Stimulated activated CD8-positive, alpha-beta memory T cell treated with anti-CD3 and anti-CD28 coated beads, Interleukin-7, amount 100 ng/mL, for 4 hours (primary cell): ENCODE measurements at regions not wholly inside any gene's neighbourhood (a gene's known extent, or its start where the extent isn't known, plus 50 kb on each side); places are given as distances from the start of the nearest gene placed in this dataset.
"Not testable (repeated sequence)": the region's sequence is repeated elsewhere in the genome, so short reads cannot be mapped to it uniquely, and the experiment has no call there.

Experiments used
- DNase-seq, 2 donors: peaks; one replicate each; pipeline ENCODE4 v3.0.0-alpha.2; 2020; ENCODE audit warnings: low read depth in 2 of 2

- DNase-seq = no peak
Observed at GRCh38 chrX:115911967-115912366, 258.6 kb upstream of the AGTR2 start.

DNA sequence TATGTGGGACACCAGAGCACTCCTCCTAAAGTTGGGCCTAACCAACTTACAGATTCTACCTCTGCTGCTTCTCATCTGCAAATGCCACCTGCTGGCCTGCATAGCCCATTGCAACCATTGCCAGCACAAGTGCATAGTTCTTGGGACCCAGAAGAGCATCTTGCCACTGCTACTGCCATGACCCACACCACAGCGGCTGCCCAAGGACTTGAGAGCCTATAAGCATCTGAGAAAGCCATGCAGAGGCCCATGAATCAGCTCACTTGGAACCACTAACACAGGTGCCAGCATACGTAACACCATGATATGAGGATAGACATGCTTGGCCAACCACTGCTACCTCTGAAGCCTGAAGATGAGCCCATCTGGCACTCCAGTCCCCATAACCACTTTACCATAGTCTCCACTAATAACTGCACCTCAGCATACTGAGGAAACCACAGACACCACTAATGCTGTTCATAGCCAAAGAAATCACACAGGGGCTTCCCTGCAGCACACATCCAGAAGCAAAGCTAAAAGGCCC is 258.1 kb upstream of the AGTR2 start:
- no peak for DNase-seq

DNA sequence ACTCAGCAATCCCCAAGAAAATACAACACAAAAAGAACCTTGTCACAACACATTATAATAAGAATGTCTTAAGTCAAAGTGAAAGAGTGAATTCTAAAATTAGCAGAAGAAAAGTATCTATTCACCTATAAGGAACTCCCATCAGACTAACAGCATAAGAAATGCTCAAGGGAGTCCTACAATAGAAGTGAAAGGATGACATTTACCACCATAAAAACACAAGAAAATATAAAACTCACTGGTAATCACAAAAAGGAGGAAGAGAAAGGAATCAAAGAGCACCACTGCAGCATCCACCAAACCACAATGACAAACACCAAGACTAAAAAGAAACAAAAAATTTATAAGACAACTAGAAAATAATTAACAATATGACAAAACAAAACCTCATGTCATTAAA is 257.0 kb upstream of the AGTR2 start:
- no peak for DNase-seq

GRCh38 chrX:115915625-115916024 is 254.9 kb upstream of the AGTR2 start:
- DNase-seq = not testable (repeated sequence)

DNA sequence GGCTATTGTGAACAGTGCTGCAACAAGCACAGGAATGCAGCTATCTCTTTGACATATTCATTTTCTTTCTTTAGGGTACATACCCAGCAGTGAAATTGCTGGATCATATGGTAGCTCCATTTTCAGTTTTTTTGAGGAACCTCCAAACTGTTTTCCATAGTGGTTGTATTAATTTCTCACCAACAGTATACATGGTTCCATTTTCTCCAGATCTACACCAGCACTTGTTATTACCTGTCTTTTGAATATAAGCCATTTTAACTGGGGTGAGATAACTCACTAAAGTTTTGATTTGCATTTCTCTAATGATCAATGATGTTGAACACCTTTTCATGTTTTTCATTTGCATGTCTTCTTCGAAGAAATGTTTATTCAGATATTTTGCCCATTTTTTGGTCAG is 241.1 kb upstream of the AGTR2 start:
- DNase-seq = no peak

DNA sequence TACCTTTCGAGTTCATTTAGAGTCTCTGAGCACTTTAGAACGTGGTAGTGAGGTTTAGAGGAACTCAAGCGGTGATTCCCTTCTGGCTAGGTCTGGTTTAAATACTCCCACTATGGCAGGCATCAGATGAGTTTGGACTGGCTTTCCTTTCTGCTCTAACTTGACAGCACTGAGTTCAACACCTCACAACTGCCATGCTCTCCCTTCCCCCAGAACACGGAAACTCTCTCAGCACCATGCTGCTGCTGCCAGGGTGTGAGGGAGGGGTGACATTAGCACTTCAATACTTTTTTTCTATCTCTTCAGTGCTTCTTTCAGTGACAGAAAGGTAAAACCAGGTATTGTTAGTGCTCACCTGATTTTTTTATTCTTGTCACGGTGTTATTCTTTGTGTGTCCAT is 234.5 kb upstream of the AGTR2 start:
- no peak for DNase-seq

- DNase-seq = no peak
Observed at GRCh38 chrX:115939070-115939469, 231.5 kb upstream of the AGTR2 start.

- no peak for DNase-seq
Observed at GRCh38 chrX:115939636-115940160, 230.8 kb upstream of the AGTR2 start.

DNA sequence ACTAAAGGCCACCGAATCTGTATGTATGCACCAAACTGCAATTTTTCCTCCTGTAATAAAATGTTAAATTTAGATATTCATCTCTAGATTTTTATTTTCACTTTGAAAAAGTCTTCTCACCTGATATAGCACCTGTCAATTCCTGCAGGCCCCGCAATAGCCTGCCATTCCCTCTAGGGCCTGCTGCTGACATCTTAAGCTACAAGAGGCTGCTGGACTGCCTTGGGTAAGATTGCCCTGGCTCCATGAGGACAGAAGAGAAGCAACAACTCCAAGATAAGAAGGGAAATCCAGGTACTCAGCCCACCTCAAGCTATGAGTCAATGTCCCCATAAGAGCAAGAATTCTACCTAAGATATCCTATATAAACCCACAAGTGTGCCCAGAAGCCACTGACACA is 230.2 kb upstream of the AGTR2 start:
- DNase-seq = no peak

DNA sequence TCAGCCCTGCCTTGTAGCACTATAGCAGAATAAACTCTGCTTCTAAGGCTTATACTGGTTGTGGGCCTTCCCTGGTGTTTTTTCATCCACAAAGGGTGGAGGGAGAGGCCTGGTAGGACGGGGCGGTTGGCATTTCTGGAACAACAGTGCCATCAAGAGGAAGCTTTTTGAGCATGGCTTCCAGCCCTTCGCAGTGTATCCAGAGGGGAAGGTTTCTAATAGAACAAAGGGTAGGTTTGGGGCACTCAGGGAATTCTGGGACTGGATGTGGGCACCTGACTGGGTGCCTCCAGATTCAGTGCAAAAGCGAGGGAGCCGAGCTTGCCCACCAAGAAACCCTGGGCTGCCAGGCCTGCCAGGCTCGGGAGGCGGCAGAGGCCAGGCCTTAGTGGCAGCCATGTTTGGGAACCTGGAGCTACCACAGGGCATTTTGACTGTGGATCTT is 229.6 kb upstream of the AGTR2 start:
- peak in 1 of 2 donors; percentile 7 for DNase-seq

DNA sequence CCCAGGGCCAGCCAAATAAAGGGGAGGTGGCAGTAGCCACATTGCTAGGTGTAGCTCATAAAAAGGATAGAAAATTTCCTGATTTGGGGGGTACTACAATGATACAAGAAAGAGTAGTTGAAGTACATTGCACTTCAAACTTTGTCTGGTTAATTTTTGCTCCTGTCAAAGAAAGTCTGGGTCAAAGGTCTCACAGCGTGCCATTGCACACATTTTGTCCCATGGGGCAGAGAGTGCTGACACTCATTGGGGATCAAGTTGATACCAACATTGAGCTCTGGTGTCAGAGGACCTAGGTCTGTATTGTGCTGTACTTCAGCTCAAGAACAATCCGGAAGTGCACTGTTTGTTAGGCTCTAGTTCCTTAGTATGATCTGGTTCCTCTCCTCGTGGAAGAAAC is 229.2 kb upstream of the AGTR2 start:
- no peak for DNase-seq

DNA sequence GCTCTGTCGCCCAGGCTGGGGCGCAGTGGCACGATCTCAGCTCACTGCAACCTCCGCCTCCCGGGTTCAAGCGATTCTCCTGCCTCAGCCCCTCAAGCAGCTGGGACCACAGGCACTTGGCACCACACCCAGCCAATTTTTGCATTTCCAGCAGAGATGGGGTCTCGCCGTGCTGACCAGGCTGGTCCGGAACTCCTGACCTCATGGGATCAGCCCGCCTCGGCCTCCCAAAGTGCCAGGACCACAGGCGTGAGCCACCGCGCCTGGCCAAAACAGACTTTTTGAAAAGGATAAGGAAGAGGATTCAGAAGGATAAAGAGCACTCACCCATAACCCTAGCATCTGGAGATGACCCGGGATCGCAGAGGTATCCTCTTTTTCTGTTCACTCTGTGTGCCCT is 224.5 kb upstream of the AGTR2 start:
- DNase-seq = no peak

- no peak for DNase-seq
Observed at GRCh38 chrX:115948018-115948923, 222.3 kb upstream of the AGTR2 start.

- no peak for DNase-seq
Observed at GRCh38 chrX:115949900-115950822, 220.4 kb upstream of the AGTR2 start.

DNA sequence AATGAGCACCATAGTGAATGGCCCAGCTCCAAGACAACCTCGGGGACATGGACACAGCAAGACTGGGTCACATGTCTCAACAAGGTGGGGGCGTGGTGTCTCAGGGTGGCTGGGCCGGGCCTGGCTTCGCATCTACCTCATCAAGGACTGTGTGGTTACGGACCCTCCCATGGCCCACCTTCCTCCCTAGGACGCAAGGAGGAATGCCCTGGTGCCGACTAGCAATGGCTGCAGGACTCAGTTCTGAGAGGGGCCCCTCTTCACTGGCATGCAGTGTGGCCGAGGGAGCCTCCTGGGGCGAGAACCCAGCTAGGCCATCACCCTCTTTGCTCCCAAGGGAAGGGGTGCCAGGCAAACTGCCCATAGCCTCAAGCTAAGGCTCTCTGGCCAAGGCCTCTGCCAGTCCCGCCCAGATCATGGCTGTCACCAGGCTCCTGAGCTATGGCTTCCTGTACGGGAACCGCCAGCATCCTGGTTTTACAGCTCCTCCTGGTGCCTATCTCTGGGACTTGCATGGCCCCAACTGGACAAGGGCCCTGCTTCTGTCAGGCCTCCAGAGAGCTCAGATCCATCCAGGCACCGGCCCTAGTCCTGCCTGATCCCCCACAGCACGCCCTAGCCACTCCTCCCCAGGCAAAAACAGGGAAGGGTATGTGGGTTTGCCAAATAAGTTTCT is 218.0 kb upstream of the AGTR2 start:
- no peak for DNase-seq

GRCh38 chrX:115957862-115958490 is 212.6 kb upstream of the AGTR2 start:
- DNase-seq = no peak

- DNase-seq = no peak
Observed at GRCh38 chrX:115958687-115959359, 211.7 kb upstream of the AGTR2 start.

DNA sequence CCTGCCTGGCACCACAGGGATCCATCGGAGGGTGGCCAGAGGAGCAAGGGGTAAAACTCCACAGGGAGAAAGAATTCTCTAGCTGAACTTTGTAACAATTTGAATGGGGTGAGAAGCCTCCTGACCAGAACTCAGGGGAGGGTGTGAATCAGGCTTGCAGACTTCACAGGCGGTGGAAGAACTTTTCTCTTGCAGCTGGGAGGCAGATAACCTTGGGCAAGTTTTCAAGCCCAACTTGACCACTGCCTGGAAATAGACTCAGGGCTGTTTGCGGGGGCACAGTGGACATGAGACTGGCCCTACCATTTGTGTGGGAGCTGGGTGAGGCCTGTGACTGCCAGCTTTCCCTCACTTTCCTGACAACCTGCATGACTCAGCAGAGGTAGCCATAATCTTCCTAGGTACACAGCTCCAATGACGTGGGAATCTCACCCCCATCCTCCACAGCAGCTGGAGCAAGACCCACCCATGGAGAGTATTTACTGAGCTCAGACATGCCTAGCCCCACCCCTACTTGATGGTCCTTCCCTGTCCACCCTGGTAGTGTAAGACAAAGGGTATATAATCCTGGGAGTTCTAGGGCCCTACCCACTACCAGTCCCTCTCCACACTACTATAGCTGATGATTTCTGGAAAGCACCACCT is 210.0 kb upstream of the AGTR2 start:
- DNase-seq = no peak

- no peak for DNase-seq
Observed at GRCh38 chrX:115966920-115967319, 203.6 kb upstream of the AGTR2 start.
